ENCODE measurements at regions not wholly inside any gene's neighbourhood (a gene's known extent, or its start where the extent isn't known, plus 50 kb on each side); places are given as distances from the start of the nearest gene placed in this dataset.

GRCh38 chrX:39854772-39855747 lies 242.7 kb downstream of the BCOR start:
- H3K4ac ChIP-seq (ENCODE audit: low read depth in 1 of 2, low read length in 2 of 2), result peak overlapping the region; percentile 35 to 37
- peak; percentile 25 for DNase-seq
- H3K4me3 ChIP-seq (ENCODE audit: insufficient read depth in 1 of 2, low read depth in 1 of 2, low read length in 2 of 2), result no peak overlapping the region
- H2BK120ac ChIP-seq (ENCODE audit: low read depth, low read length), result peak overlapping the region; percentile 34
- no peaks in the 10 kb centered on the region for H3K79me1 ChIP-seq (replicated peaks; ENCODE audit: low read length, poor library complexity, severe bottlenecking)
- H4K8ac ChIP-seq (ENCODE audit: low read length), result peak overlapping the region; percentile 28
- H3K9ac ChIP-seq (ENCODE audit: low read length), result no peak overlapping the region
- no peak overlapping the region for H3K23ac ChIP-seq (ENCODE audit: low read length in 2 of 2)
- no peak overlapping the region for H2BK5ac ChIP-seq (ENCODE audit: low read depth, low read length, poor library complexity, severe bottlenecking)
- peak overlapping the region; percentile 52 to 79 for H3K18ac ChIP-seq (ENCODE audit: low read depth in 1 of 2, low read length in 2 of 2)
- peaks cover 0 to 47% of the 10 kb centered on the region in 2 experiments for H3K27me3 ChIP-seq (ENCODE audit: control insufficient read depth in 1 of 2, insufficient read depth in 1 of 2, low read length in 2 of 2)
- no peaks in the 10 kb centered on the region for H3K36me3 ChIP-seq (ENCODE audit: control insufficient read depth in 1 of 2, insufficient read depth in 2 of 2, low read depth in 1 of 2, low read length in 2 of 2)
- H3K4me1 ChIP-seq (ENCODE audit: control insufficient read depth, insufficient read depth, low read depth, low read length), result peaks cover 20% of the 10 kb centered on the region
- H3K9me3 ChIP-seq (ENCODE audit: control insufficient read depth, low read length), result no peaks in the 10 kb centered on the region
- WGBS, result 82% methylated on average over 15 of the region's 17 CpGs
- H2AK5ac ChIP-seq (ENCODE audit: low read length, severe bottlenecking), result no peak overlapping the region
- H3K4me2 ChIP-seq (ENCODE audit: low read length, poor library complexity, severe bottlenecking), result no peak overlapping the region
- no peak overlapping the region for H2BK15ac ChIP-seq (ENCODE audit: low read depth, poor library complexity, severe bottlenecking)
- H4K91ac ChIP-seq (ENCODE audit: low read length), result peak overlapping the region; percentile 61
- H3K27ac ChIP-seq (ENCODE audit: low read length, poor library complexity, severe bottlenecking), result no peak overlapping the region
- no peak overlapping the region for H3K14ac ChIP-seq (ENCODE audit: low read length in 2 of 2)
- peak overlapping the region in 1 of 2 experiments; percentile 60 for H2BK12ac ChIP-seq (ENCODE audit: low read length in 2 of 2)
- H2AFZ ChIP-seq (ENCODE audit: low read depth, low read length), result no peak overlapping the region

- Histone ChIP-seq H3K9ac (ENCODE audit: low read length) (no peak overlapping the region), H3K9me3 (ENCODE audit: control insufficient read depth, low read length) (no peaks in the 10 kb centered on the region), H4K8ac (ENCODE audit: low read length) (no peak overlapping the region), H3K14ac (ENCODE audit: low read length in 2 of 2) (no peak overlapping the region), H2BK12ac (ENCODE audit: low read length in 2 of 2) (peak overlapping the region in 1 of 2 experiments; percentile 29), H3K18ac (ENCODE audit: low read depth in 1 of 2, low read length in 2 of 2) (peak overlapping the region in 1 of 2 experiments; percentile 4), H3K4ac (ENCODE audit: low read depth in 1 of 2, low read length in 2 of 2) (no peak overlapping the region), H3K4me2 (ENCODE audit: low read length, poor library complexity, severe bottlenecking) (no peak overlapping the region), H3K27me3 (ENCODE audit: control insufficient read depth in 1 of 2, insufficient read depth in 1 of 2, low read length in 2 of 2) (peaks cover 0 to 54% of the 10 kb centered on the region in 2 experiments), H2BK120ac (ENCODE audit: low read depth, low read length) (no peak overlapping the region), H3K27ac (ENCODE audit: low read length, poor library complexity, severe bottlenecking) (no peak overlapping the region), H3K23ac (ENCODE audit: low read length in 2 of 2) (no peak overlapping the region), H2BK5ac (ENCODE audit: low read depth, low read length, poor library complexity, severe bottlenecking) (no peak overlapping the region), H3K4me3 (ENCODE audit: insufficient read depth in 1 of 2, low read depth in 1 of 2, low read length in 2 of 2) (no peak overlapping the region), H3K79me1 (replicated peaks; ENCODE audit: low read length, poor library complexity, severe bottlenecking) (no peaks in the 10 kb centered on the region), H2BK15ac (ENCODE audit: low read depth, poor library complexity, severe bottlenecking) (no peak overlapping the region), H3K36me3 (ENCODE audit: control insufficient read depth in 1 of 2, insufficient read depth in 2 of 2, low read depth in 1 of 2, low read length in 2 of 2) (no peaks in the 10 kb centered on the region), H2AFZ (ENCODE audit: low read depth, low read length) (no peak overlapping the region), H4K91ac (ENCODE audit: low read length) (no peak overlapping the region), H2AK5ac (ENCODE audit: low read length, severe bottlenecking) (no peak overlapping the region), H3K4me1 (ENCODE audit: control insufficient read depth, insufficient read depth, low read depth, low read length) (peaks cover 23% of the 10 kb centered on the region)
- peak; percentile 53 for DNase-seq
- WGBS, result 67% methylated on average over 7 of the region's 10 CpGs
These were observed 242.0 kb downstream of the BCOR start for GRCh38 chrX:39855748-39856129.

GRCh38 chrX:39856472-39857121 lies 241.2 kb downstream of the BCOR start:
- Histone ChIP-seq H3K27me3 (ENCODE audit: control insufficient read depth in 1 of 2, insufficient read depth in 1 of 2, low read length in 2 of 2) (peaks cover 0 to 53% of the 10 kb centered on the region in 2 experiments), H3K9ac (ENCODE audit: low read length) (no peak overlapping the region), H3K4me3 (ENCODE audit: insufficient read depth in 1 of 2, low read depth in 1 of 2, low read length in 2 of 2) (no peak overlapping the region), H3K4me2 (ENCODE audit: low read length, poor library complexity, severe bottlenecking) (no peak overlapping the region), H3K4ac (ENCODE audit: low read depth in 1 of 2, low read length in 2 of 2) (no peak overlapping the region), H3K79me1 (replicated peaks; ENCODE audit: low read length, poor library complexity, severe bottlenecking) (no peaks in the 10 kb centered on the region), H3K36me3 (ENCODE audit: control insufficient read depth in 1 of 2, insufficient read depth in 2 of 2, low read depth in 1 of 2, low read length in 2 of 2) (no peaks in the 10 kb centered on the region), H3K27ac (ENCODE audit: low read length, poor library complexity, severe bottlenecking) (no peak overlapping the region), H3K23ac (ENCODE audit: low read length in 2 of 2) (no peak overlapping the region), H2BK15ac (ENCODE audit: low read depth, poor library complexity, severe bottlenecking) (no peak overlapping the region), H3K9me3 (ENCODE audit: control insufficient read depth, low read length) (no peaks in the 10 kb centered on the region), H2AFZ (ENCODE audit: low read depth, low read length) (no peak overlapping the region), H3K14ac (ENCODE audit: low read length in 2 of 2) (no peak overlapping the region), H3K4me1 (ENCODE audit: control insufficient read depth, insufficient read depth, low read depth, low read length) (peaks cover 23% of the 10 kb centered on the region), H2AK5ac (ENCODE audit: low read length, severe bottlenecking) (no peak overlapping the region), H4K8ac (ENCODE audit: low read length) (no peak overlapping the region), H4K91ac (ENCODE audit: low read length) (no peak overlapping the region), H2BK120ac (ENCODE audit: low read depth, low read length) (no peak overlapping the region), H2BK5ac (ENCODE audit: low read depth, low read length, poor library complexity, severe bottlenecking) (no peak overlapping the region), H3K18ac (ENCODE audit: low read depth in 1 of 2, low read length in 2 of 2) (no peak overlapping the region), H2BK12ac (ENCODE audit: low read length in 2 of 2) (peak overlapping the region in 1 of 2 experiments; percentile 10)
- 97% methylated on average over 3 of the region's 7 CpGs for WGBS
- DNase-seq, result no peak

GRCh38 chrX:39857780-39858179 lies 240.0 kb downstream of the BCOR start:
- peak; percentile 12 for DNase-seq
- WGBS, result 82% methylated on average over 3 of the region's 3 CpGs
- peaks cover under 1% of the 10 kb centered on the region for H3K9me3 ChIP-seq (ENCODE audit: control insufficient read depth, low read length)

More at GRCh38 chrX:39857780-39858179, 240.0 kb downstream of the BCOR start:
- no peaks in the 10 kb centered on the region for H3K36me3 ChIP-seq (ENCODE audit: control insufficient read depth in 1 of 2, insufficient read depth in 2 of 2, low read depth in 1 of 2, low read length in 2 of 2)
- H3K4ac ChIP-seq (ENCODE audit: low read depth in 1 of 2, low read length in 2 of 2), result no peak overlapping the region
- H4K91ac ChIP-seq (ENCODE audit: low read length), result no peak overlapping the region
- H2BK120ac ChIP-seq (ENCODE audit: low read depth, low read length), result no peak overlapping the region
- peaks cover 0 to 41% of the 10 kb centered on the region in 2 experiments for H3K27me3 ChIP-seq (ENCODE audit: control insufficient read depth in 1 of 2, insufficient read depth in 1 of 2, low read length in 2 of 2)
- H2AFZ ChIP-seq (ENCODE audit: low read depth, low read length), result no peak overlapping the region
- H2BK5ac ChIP-seq (ENCODE audit: low read depth, low read length, poor library complexity, severe bottlenecking), result no peak overlapping the region
- H3K18ac ChIP-seq (ENCODE audit: low read depth in 1 of 2, low read length in 2 of 2), result no peak overlapping the region
- H4K8ac ChIP-seq (ENCODE audit: low read length), result peak overlapping the region; percentile 54
- peaks cover 20% of the 10 kb centered on the region for H3K4me1 ChIP-seq (ENCODE audit: control insufficient read depth, insufficient read depth, low read depth, low read length)
- H2BK12ac ChIP-seq (ENCODE audit: low read length in 2 of 2), result no peak overlapping the region
- H2BK15ac ChIP-seq (ENCODE audit: low read depth, poor library complexity, severe bottlenecking), result no peak overlapping the region
- H3K4me3 ChIP-seq (ENCODE audit: insufficient read depth in 1 of 2, low read depth in 1 of 2, low read length in 2 of 2), result no peak overlapping the region
- H3K23ac ChIP-seq (ENCODE audit: low read length in 2 of 2), result no peak overlapping the region
- no peak overlapping the region for H3K9ac ChIP-seq (ENCODE audit: low read length)
- no peak overlapping the region for H2AK5ac ChIP-seq (ENCODE audit: low read length, severe bottlenecking)
- no peak overlapping the region for H3K27ac ChIP-seq (ENCODE audit: low read length, poor library complexity, severe bottlenecking)
- no peak overlapping the region for H3K4me2 ChIP-seq (ENCODE audit: low read length, poor library complexity, severe bottlenecking)
- no peak overlapping the region for H3K14ac ChIP-seq (ENCODE audit: low read length in 2 of 2)
- no peaks in the 10 kb centered on the region for H3K79me1 ChIP-seq (replicated peaks; ENCODE audit: low read length, poor library complexity, severe bottlenecking)
